WTC11 (cell line): ENCODE measurements at regions not wholly inside any gene's neighbourhood (a gene's known extent, or its start where the extent isn't known, plus 50 kb on each side); places are given as distances from the start of the nearest gene placed in this dataset.
"Not testable (repeated sequence)": the region's sequence is repeated elsewhere in the genome, so short reads cannot be mapped to it uniquely, and the experiment has no call there.

Experiments
- ATAC-seq: fragments of 200-7000 bp; cut with Tn5 transposase; 2 replicates; pipeline ENCODE4 v1.10.0; 2021; ENCODE audit warnings: mild to moderate bottlenecking, moderate library complexity
- CTCF ChIA-PET: fragments of 300-600 bp; sonication (Branson Sonifier 250); formaldehyde crosslinking; loops from one replicate; lab custom pipeline; 2021; ENCODE audit warnings: antibody characterized with exemption; lab: Charles Lee
- POLR2A ChIA-PET: fragments of 350-600 bp; sonication (Branson Sonifier 250); formaldehyde crosslinking; loops from one replicate; lab custom pipeline; 2021; ENCODE audit warnings: antibody characterized with exemption; lab: Charles Lee
- DNase-seq: peaks from one replicate; pipeline ENCODE4 v3.0.0; 2021; ENCODE audit warnings: low spot score
- H3K27ac Mint-ChIP-seq: 2 replicates; pipeline ENCODE4 v1.8.0; 2021; ENCODE audit warnings: mixed read lengths
- H3K27me3 Mint-ChIP-seq: 2 replicates; pipeline ENCODE4 v1.8.0; 2021; ENCODE audit warnings: low read depth, mild to moderate bottlenecking, moderate library complexity, mixed read lengths
- H3K36me3 Mint-ChIP-seq: 2 replicates; pipeline ENCODE4 v1.8.0; 2021; ENCODE audit warnings: mixed read lengths
- H3K4me1 Mint-ChIP-seq: 2 replicates; pipeline ENCODE4 v1.8.0; 2022; ENCODE audit warnings: mixed read lengths
- H3K4me3 Mint-ChIP-seq: 2 replicates; pipeline ENCODE4 v1.8.0; 2021; ENCODE audit warnings: mild to moderate bottlenecking, moderate library complexity, mixed read lengths
- H3K9me3 Mint-ChIP-seq: 2 replicates; pipeline ENCODE4 v1.8.0; 2021; ENCODE audit warnings: mixed read lengths
- AR ChIP-seq: fragments of 250-450 bp; sonication (Bioruptor Pico); IDR thresholded peaks from 2 replicates; pipeline ENCODE4 v1.9.0; 2021; ENCODE audit warnings: mild to moderate bottlenecking
- ARID4B ChIP-seq: sonication (generic); formaldehyde crosslinking; IDR thresholded peaks from 2 replicates; pipeline ENCODE4 v1.8.0; 2023; ENCODE audit warnings: missing genetic modification reagents, mild to moderate bottlenecking, borderline replicate concordance
- ATF3 ChIP-seq: sonication (generic); formaldehyde crosslinking; conservative IDR thresholded peaks from 2 replicates; pipeline ENCODE4 v1.8.1; 2022; ENCODE audit warnings: mild to moderate bottlenecking, missing genetic modification reagents
- CREM ChIP-seq: sonication (generic); formaldehyde crosslinking; IDR thresholded peaks from 2 replicates; pipeline ENCODE4 v1.8.1; 2022; ENCODE audit warnings: mild to moderate bottlenecking, missing genetic modification reagents, moderate library complexity
- E2F4 ChIP-seq: sonication (generic); formaldehyde crosslinking; IDR thresholded peaks from 2 replicates; pipeline ENCODE4 v1.8.1; 2022; ENCODE audit warnings: low read depth, mild to moderate bottlenecking, moderate library complexity, missing genetic modification reagents, borderline replicate concordance
- ELF4 ChIP-seq: sonication (generic); formaldehyde crosslinking; IDR thresholded peaks from 2 replicates; pipeline ENCODE4 v1.8.1; 2022; ENCODE audit warnings: low read depth, mild to moderate bottlenecking, moderate library complexity, missing genetic modification reagents
- ERG ChIP-seq: fragments of 250-450 bp; sonication (Bioruptor Pico); IDR thresholded peaks from 2 replicates; pipeline ENCODE4 v1.8.0; 2021; ENCODE audit warnings: mild to moderate bottlenecking
- KAT7 ChIP-seq: sonication (generic); formaldehyde crosslinking; IDR thresholded peaks from 2 replicates; pipeline ENCODE4 v1.8.1; 2023; ENCODE audit warnings: missing genetic modification reagents, mild to moderate bottlenecking, borderline replicate concordance
- PREB ChIP-seq: sonication (generic); formaldehyde crosslinking; IDR thresholded peaks from 2 replicates; pipeline ENCODE4 v1.8.1; 2022; ENCODE audit warnings: mild to moderate bottlenecking, missing genetic modification reagents, moderate library complexity, borderline replicate concordance
- SMAD3 ChIP-seq: sonication (generic); formaldehyde crosslinking; IDR thresholded peaks from 2 replicates; pipeline ENCODE4 v1.8.0; 2022; ENCODE audit warnings: missing genetic modification reagents, mild to moderate bottlenecking, borderline replicate concordance
- SOX15 ChIP-seq: fragments of 250-450 bp; sonication (Bioruptor Pico); IDR thresholded peaks from 2 replicates; pipeline ENCODE4 v1.9.0; 2021; ENCODE audit warnings: mild to moderate bottlenecking
- ZBTB21 ChIP-seq: sonication (generic); formaldehyde crosslinking; IDR thresholded peaks from 2 replicates; pipeline ENCODE4 v1.8.1; 2023; ENCODE audit warnings: mild to moderate bottlenecking, missing genetic modification reagents, borderline replicate concordance
- ZNF138 ChIP-seq: sonication (generic); formaldehyde crosslinking; conservative IDR thresholded peaks from 2 replicates; pipeline ENCODE4 v1.8.1; 2022; ENCODE audit warnings: mild to moderate bottlenecking, moderate library complexity, missing genetic modification reagents
- ZNF396 ChIP-seq: fragments of 250-450 bp; sonication (Bioruptor Pico); IDR thresholded peaks from 2 replicates; pipeline ENCODE4 v1.8.0; 2021; ENCODE audit warnings: mild to moderate bottlenecking, moderate library complexity, borderline replicate concordance
- ZNF425 ChIP-seq: fragments of 250-450 bp; sonication (Bioruptor Pico); conservative IDR thresholded peaks from 2 replicates; pipeline ENCODE4 v1.9.0; 2021; ENCODE audit warnings: mild to moderate bottlenecking

GRCh38 chr2:161513295-161514032 is 97.4 kb downstream of the TBR1 start:
- CTCF ChIA-PET: not testable (repeated sequence)

GRCh38 chr2:161522796-161523195 is 101.4 kb upstream of the SLC4A10 start:
- POLR2A ChIA-PET: no interaction called here

More at GRCh38 chr2:161513295-161514032, 97.4 kb downstream of the TBR1 start:
- H3K36me3 Mint-ChIP-seq: peaks cover 15% of the 10 kb centered on the region; the same call in 1 of the 2 replicates
- not testable (repeated sequence) for H3K27ac Mint-ChIP-seq, H3K4me3 Mint-ChIP-seq, H3K27me3 Mint-ChIP-seq, H3K4me1 Mint-ChIP-seq
- peak; percentile 72 for ATAC-seq
- DNase-seq: peak; percentile 38
- POLR2A ChIA-PET: interaction anchor here (0.6 kb wide), 1 partner anchor 86 kb away, joined by 3 read pairs; no protein-coding TSS in a partner anchor
- peaks cover 33% of the 10 kb centered on the region for H3K9me3 Mint-ChIP-seq

More at GRCh38 chr2:161522796-161523195, 101.4 kb upstream of the SLC4A10 start:
- peaks cover 9% of the 10 kb centered on the region for H3K4me1 Mint-ChIP-seq
- DNase-seq: no peak
- H3K36me3 Mint-ChIP-seq: peaks cover 16% of the 10 kb centered on the region
- ATAC-seq: no peak
- no peak overlapping the region for H3K4me3 Mint-ChIP-seq
- no peak overlapping the region for H3K27ac Mint-ChIP-seq
- H3K9me3 Mint-ChIP-seq: peaks cover 18% of the 10 kb centered on the region
- CTCF ChIA-PET: no interaction called here
- no peaks in the 10 kb centered on the region for H3K27me3 Mint-ChIP-seq
- TF ChIP-seq KAT7: no peak
- TF ChIP-seq ZNF138: no peak
- TF ChIP-seq ELF4 (CRISPR knock-in tag): no peak
- no peak for TF ChIP-seq SMAD3 (CRISPR knock-in tag)
- no peak for TF ChIP-seq ZNF425
- no peak for TF ChIP-seq ERG (CRISPR knock-in tag)
- TF ChIP-seq AR (CRISPR knock-in tag): no peak
- no peak for TF ChIP-seq PREB (CRISPR knock-in tag)
- no peak for TF ChIP-seq CREM (CRISPR knock-in tag)
- TF ChIP-seq SOX15: no peak
- no peak for TF ChIP-seq ATF3
- no peak for TF ChIP-seq E2F4 (CRISPR knock-in tag)
- TF ChIP-seq ARID4B: no peak
- TF ChIP-seq ZBTB21: no peak
- no peak for TF ChIP-seq ZNF396
